CD14-positive monocyte (primary cell): ENCODE measurements at regions not wholly inside any gene's neighbourhood (a gene's known extent, or its start where the extent isn't known, plus 50 kb on each side); places are given as distances from the start of the nearest gene placed in this dataset.

Source experiments
- DNase-seq, 3 donors: peaks; one replicate each; pipeline ENCODE4 v3.0.0-alpha.2; 2011 to 2022
- H2AFZ ChIP-seq: 2 replicates; pipeline ENCODE4 v1.6.0; 2012; ENCODE audit warnings: mild to moderate bottlenecking, low read depth, low read length, inconsistent platforms; ENCODE audit not compliant: insufficient read depth, poor library complexity, severe bottlenecking
- H3K27ac ChIP-seq, 2 donors: 1 replicate in 1 of 2; 2 replicates in 1 of 2; pipeline ENCODE4 v1.5.1; 2012 to 2013; ENCODE audit warnings: low read length in 2 of 2, control low read depth in 1 of 2, inconsistent platforms in 1 of 2, low read depth in 1 of 2, mild to moderate bottlenecking in 1 of 2
- H3K27me3 ChIP-seq, 2 donors: one replicate each; pipeline versions ENCODE4 v1.6.0 to v1.6.1; 2011 to 2013; ENCODE audit warnings: low read length in 2 of 2; ENCODE audit not compliant: control insufficient read depth in 2 of 2, insufficient read depth in 2 of 2
- H3K36me3 ChIP-seq, 2 donors: replicated peaks in 1 of 2; 1 replicate in 1 of 2; 2 replicates in 1 of 2; pipeline versions ENCODE4 v1.5.1 to v1.6.1; 2012 to 2013; ENCODE audit warnings: low read length in 2 of 2, control low read depth in 1 of 2, inconsistent platforms in 1 of 2, mild to moderate bottlenecking in 1 of 2; ENCODE audit not compliant: insufficient read depth in 2 of 2, control insufficient read depth in 1 of 2
- H3K4me1 ChIP-seq, 2 donors: 1 replicate in 1 of 2; 2 replicates in 1 of 2; pipeline versions ENCODE4 v1.5.1 to v1.6.1; 2012 to 2013; ENCODE audit warnings: low read length in 2 of 2, control low read depth in 1 of 2, inconsistent platforms in 1 of 2, mild to moderate bottlenecking in 1 of 2, moderate library complexity in 1 of 2; ENCODE audit not compliant: insufficient read depth in 2 of 2, control insufficient read depth in 1 of 2
- H3K4me2 ChIP-seq: replicated peaks from 2 replicates; pipeline ENCODE3; 2012; ENCODE audit warnings: low read length, moderate library complexity, mild to moderate bottlenecking; ENCODE audit not compliant: poor library complexity, severe bottlenecking; ENCODE audit errors: extremely low read depth
- H3K4me3 ChIP-seq, 3 experiments: fragments of 200-600 bp in 1 of 3; sonication (generic) in 1 of 3; replicated peaks in 1 of 3; 1 replicate in 2 of 3; 2 replicates in 1 of 3; pipeline ENCODE4 v1.5.1; 2011 to 2013; ENCODE audit warnings: low read length in 3 of 3, mild to moderate bottlenecking in 3 of 3, control low read depth in 2 of 3, low read depth in 2 of 3, inconsistent platforms in 1 of 3, moderate library complexity in 1 of 3
- H3K79me2 ChIP-seq: 2 replicates; pipeline ENCODE4 v1.6.0; 2012; ENCODE audit warnings: mild to moderate bottlenecking, control low read depth, inconsistent platforms, low read length, moderate library complexity; ENCODE audit not compliant: insufficient read depth
- H3K9ac ChIP-seq: 2 replicates; pipeline ENCODE4 v1.6.0; 2017; ENCODE audit warnings: low read length, mild to moderate bottlenecking; ENCODE audit not compliant: insufficient read depth, poor library complexity, severe bottlenecking
- H3K9me3 ChIP-seq, 2 donors: replicated peaks in 1 of 2; 1 replicate in 1 of 2; 2 replicates in 1 of 2; pipeline versions ENCODE4 v1.5.1 to v1.6.1; 2012 to 2013; ENCODE audit warnings: low read length in 2 of 2, control low read depth in 1 of 2; ENCODE audit not compliant: control insufficient read depth in 1 of 2, insufficient read depth in 1 of 2
- H4K20me1 ChIP-seq: 2 replicates; pipeline ENCODE4 v1.6.0; 2012; ENCODE audit warnings: mild to moderate bottlenecking, low read length, control low read depth, moderate library complexity; ENCODE audit not compliant: insufficient read depth
- H3K27ac Mint-ChIP-seq, 7 donors: one replicate each; pipeline ENCODE4 v1.8.0; 2020; ENCODE audit warnings: mild to moderate bottlenecking in 7 of 7, mixed read lengths in 7 of 7, moderate library complexity in 6 of 7, inconsistent platforms in 2 of 7
- H3K27me3 Mint-ChIP-seq, 3 donors: one replicate each; pipeline ENCODE4 v1.8.0; 2021 to 2022; ENCODE audit warnings: low read depth in 3 of 3, mild to moderate bottlenecking in 3 of 3, mixed read lengths in 3 of 3, moderate library complexity in 3 of 3, inconsistent platforms in 1 of 3
- H3K36me3 Mint-ChIP-seq, 2 donors: one replicate each; pipeline ENCODE4 v1.8.0; 2020; ENCODE audit warnings: mixed read lengths in 2 of 2, inconsistent platforms in 1 of 2, mild to moderate bottlenecking in 1 of 2
- H3K4me1 Mint-ChIP-seq: one replicate; pipeline ENCODE4 v1.8.0; 2020; ENCODE audit warnings: mild to moderate bottlenecking, mixed read lengths
- H3K4me3 Mint-ChIP-seq, 2 donors: one replicate each; pipeline ENCODE4 v1.8.0; 2020; ENCODE audit warnings: mild to moderate bottlenecking in 2 of 2, mixed read lengths in 2 of 2, moderate library complexity in 1 of 2
- H3K9me3 Mint-ChIP-seq, 7 donors: one replicate each; pipeline ENCODE4 v1.8.0; 2020 to 2022; ENCODE audit warnings: mixed read lengths in 7 of 7, mild to moderate bottlenecking in 6 of 7, moderate library complexity in 6 of 7, inconsistent platforms in 2 of 7
- WGBS: methylation state at CpG from one replicate; pipeline ENCODE4 v1.1.5; 2013; ENCODE audit warnings: missing lambda C conversion rate; ENCODE audit not compliant: insufficient coverage; 5-methylcytosine and 5-hydroxymethylcytosine counted together
- intact Hi-C, 2 donors: fragments of 100-400 bp; cut with micrococcal nuclease; formaldehyde crosslinking; loops; one replicate each; pipeline versions ENCODE4 v1.15.0 to v1.15.1; 2023
- TF ChIP-seq, protein P1 (sequence below): fragments of 200-600 bp; IDR thresholded peaks from one replicate; pipeline ENCODE4 v1.8.0; 2022; ENCODE audit warnings: antibody characterized with exemption, mild to moderate bottlenecking

DNA sequence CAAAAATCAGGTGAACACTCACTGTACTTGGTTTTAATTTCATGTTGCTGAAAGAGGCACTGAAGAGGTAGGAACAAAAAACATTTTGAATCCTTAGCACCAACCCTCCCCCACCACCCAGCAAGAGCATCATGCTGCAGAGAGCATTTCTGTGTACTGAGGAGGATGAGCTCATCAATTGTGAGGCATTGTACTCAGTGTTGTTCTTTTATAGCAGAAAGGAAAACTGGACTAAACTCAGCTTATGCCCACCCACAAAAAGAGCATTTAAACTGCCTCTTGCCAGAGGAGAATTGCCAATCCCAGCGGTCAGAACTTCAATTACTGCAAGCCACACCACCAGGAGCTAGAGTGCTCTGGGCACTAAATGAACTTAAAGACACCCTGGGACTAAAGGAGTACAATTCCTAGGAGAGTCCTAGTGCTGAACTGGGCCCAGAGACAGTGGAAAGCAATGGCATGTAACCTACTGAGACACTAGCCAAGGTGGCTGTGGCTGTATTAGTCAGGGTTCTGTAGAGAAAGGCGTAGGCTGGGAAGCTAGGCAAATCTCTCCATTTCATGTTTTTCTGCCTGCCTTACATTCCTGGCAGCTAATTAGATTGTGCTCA lies 280.7 kb upstream of the KLHL4 start:
- no peak overlapping the region for H3K4me2 ChIP-seq
- no peak overlapping the region for H3K27ac Mint-ChIP-seq
- no peak for DNase-seq

DNA sequence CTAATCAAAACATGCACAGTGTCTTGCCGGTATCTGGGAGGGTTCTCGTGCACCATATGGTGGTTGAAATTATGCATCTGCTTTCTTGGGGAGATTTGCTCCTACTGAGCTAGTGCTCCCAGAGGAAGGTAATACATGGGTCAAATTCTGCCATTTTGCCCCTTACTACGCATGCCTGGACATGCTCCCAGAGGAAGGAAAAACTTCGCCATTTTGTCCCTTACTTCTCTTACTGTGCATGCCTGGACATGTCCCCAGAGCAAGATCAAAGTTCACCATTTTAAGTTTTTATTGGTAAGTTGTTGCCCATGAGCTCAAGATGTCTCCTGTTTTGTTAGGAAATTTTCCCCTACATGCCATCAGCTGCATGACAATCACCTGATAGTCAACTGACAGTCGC lies 252.1 kb upstream of the KLHL4 start:
- TF ChIP-seq, protein P1, sequence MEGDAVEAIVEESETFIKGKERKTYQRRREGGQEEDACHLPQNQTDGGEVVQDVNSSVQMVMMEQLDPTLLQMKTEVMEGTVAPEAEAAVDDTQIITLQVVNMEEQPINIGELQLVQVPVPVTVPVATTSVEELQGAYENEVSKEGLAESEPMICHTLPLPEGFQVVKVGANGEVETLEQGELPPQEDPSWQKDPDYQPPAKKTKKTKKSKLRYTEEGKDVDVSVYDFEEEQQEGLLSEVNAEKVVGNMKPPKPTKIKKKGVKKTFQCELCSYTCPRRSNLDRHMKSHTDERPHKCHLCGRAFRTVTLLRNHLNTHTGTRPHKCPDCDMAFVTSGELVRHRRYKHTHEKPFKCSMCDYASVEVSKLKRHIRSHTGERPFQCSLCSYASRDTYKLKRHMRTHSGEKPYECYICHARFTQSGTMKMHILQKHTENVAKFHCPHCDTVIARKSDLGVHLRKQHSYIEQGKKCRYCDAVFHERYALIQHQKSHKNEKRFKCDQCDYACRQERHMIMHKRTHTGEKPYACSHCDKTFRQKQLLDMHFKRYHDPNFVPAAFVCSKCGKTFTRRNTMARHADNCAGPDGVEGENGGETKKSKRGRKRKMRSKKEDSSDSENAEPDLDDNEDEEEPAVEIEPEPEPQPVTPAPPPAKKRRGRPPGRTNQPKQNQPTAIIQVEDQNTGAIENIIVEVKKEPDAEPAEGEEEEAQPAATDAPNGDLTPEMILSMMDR: no peak
- no peak for DNase-seq
- Histone ChIP-seq H3K79me2 (no peaks in the 10 kb centered on the region), H3K4me3 (no peak overlapping the region), H3K9ac (no peak overlapping the region), H3K4me2 (no peak overlapping the region), H4K20me1 (no peaks in the 10 kb centered on the region), H3K36me3 (no peaks in the 10 kb centered on the region), H3K27me3 (no peaks in the 10 kb centered on the region), H3K27ac (no peak overlapping the region), H2AFZ (no peak overlapping the region), H3K9me3 (no peaks in the 10 kb centered on the region), H3K4me1 (no peaks in the 10 kb centered on the region)
- Mint-ChIP-seq H3K27me3 (no peaks in the 10 kb centered on the region), H3K4me3 (no peak overlapping the region), H3K27ac (no peak overlapping the region), H3K4me1 (no peaks in the 10 kb centered on the region), H3K9me3 (peaks cover 0 to 4% (median 2%) of the 10 kb centered on the region in 7 donors), H3K36me3 (no peaks in the 10 kb centered on the region)
- no CpG with 5 or more reads among the region's 5 CpGs for WGBS
- intact Hi-C loops: no loop called here

More for the DNA sequence above, 280.7 kb upstream of the KLHL4 start:
- Mint-ChIP-seq H3K36me3 (no peaks in the 10 kb centered on the region), H3K4me3 (no peak overlapping the region), H3K9me3 (peaks cover 0 to 1% (median 0%) of the 10 kb centered on the region in 7 donors), H3K27me3 (no peaks in the 10 kb centered on the region), H3K4me1 (no peaks in the 10 kb centered on the region)
- Histone ChIP-seq H3K27me3 (no peaks in the 10 kb centered on the region), H3K9me3 (no peaks in the 10 kb centered on the region), H3K4me1 (no peaks in the 10 kb centered on the region), H3K4me3 (no peak overlapping the region), H4K20me1 (no peaks in the 10 kb centered on the region), H2AFZ (no peak overlapping the region), H3K27ac (no peak overlapping the region), H3K9ac (no peak overlapping the region), H3K36me3 (no peaks in the 10 kb centered on the region), H3K79me2 (no peaks in the 10 kb centered on the region)
- TF ChIP-seq, protein P1: no peak
- intact Hi-C loops: no loop called here
- no CpG with 5 or more reads among the region's 2 CpGs for WGBS
